ENCODE measurements at regions not wholly inside any gene's neighbourhood (a gene's known extent, or its start where the extent isn't known, plus 50 kb on each side); places are given as distances from the start of the nearest gene placed in this dataset.

GRCh38 chr9:88741335-88741734, 206.4 kb downstream of the NXNL2 start:
- DNase-seq (ENCODE audit: low spot score in 2 of 2) (no peak), ATAC-seq (ENCODE audit: low read depth) (no peak)
- no peak overlapping the region for H3K4me3 Mint-ChIP-seq
- H3K9me3 Mint-ChIP-seq: no peaks in the 10 kb centered on the region
- no peaks in the 10 kb centered on the region for H3K4me1 Mint-ChIP-seq
- H3K36me3 Mint-ChIP-seq: no peaks in the 10 kb centered on the region
- no peak overlapping the region for H3K27ac Mint-ChIP-seq
- H3K27me3 Mint-ChIP-seq: peaks cover 3% of the 10 kb centered on the region

DNA sequence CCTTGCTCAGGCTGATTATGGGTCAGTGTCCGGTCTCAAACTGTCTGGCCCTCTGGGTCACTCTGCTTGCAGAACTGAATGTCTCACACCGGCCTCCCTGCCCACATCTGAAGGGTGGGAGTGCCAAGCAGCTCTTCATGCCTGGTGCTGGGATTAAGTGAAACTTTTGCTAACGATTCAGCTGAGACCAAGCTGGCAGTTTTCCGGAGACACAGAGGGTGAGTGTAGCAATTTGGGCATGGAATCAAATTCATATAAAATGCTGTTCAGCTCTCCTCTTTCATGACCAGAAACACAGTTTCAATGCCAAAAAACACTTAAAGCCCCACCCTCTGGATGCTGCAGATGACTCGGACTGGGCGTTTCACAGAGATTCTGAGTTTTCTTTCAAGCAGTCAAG, 207.5 kb downstream of the NXNL2 start:
- Mint-ChIP-seq H3K27ac (no peak overlapping the region), H3K36me3 (no peaks in the 10 kb centered on the region), H3K27me3 (peaks cover 3% of the 10 kb centered on the region), H3K4me1 (no peaks in the 10 kb centered on the region), H3K9me3 (no peaks in the 10 kb centered on the region), H3K4me3 (no peak overlapping the region)
- ATAC-seq (ENCODE audit: low read depth) (no peak), DNase-seq (ENCODE audit: low spot score in 2 of 2) (no peak)

- Mint-ChIP-seq H3K27ac (no peak overlapping the region), H3K36me3 (no peaks in the 10 kb centered on the region), H3K4me1 (no peaks in the 10 kb centered on the region), H3K4me3 (no peak overlapping the region), H3K27me3 (peaks cover 3% of the 10 kb centered on the region), H3K9me3 (no peaks in the 10 kb centered on the region)
- ATAC-seq (ENCODE audit: low read depth) (no peak), DNase-seq (ENCODE audit: low spot score in 2 of 2) (no peak)
Measured at GRCh38 chr9:88742905-88743304, 207.9 kb downstream of the NXNL2 start.

DNA sequence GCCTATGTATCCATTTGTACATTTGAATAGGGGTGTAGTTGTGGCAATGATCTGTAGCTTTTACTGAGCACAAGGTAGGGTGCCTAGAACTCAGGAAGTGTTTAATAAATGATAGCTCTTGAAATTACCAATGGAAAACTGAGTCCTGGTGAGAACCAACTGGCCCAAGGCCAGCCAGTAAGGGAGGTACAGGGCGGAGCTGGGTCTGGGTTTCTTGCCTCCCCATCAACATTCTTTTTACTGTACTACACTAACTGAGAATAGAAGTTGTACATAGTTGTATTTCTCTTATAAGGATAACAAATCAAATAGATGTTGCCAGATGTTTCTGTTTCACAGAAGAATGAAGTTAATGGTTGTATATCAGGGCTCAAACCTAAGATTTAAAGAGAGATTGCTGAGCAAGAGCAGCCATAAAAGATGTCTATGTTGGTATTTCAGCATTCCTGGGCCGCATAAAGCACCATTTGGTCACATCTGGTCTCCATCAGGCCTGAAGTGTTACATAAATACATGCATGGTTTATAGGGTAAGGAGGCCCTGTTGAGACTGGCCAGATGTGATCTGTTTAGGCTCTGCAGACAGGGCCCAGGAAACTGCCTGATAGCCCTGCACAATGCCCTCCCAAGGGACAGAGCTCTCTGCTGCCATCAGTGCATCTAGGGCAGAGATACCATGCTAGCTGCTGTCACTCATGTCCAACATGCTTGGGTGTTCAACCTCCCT, 210.5 kb downstream of the NXNL2 start:
- no peak for ATAC-seq (ENCODE audit: low read depth)
- H3K4me3 Mint-ChIP-seq: no peak overlapping the region
- no peaks in the 10 kb centered on the region for H3K4me1 Mint-ChIP-seq
- H3K27ac Mint-ChIP-seq: no peak overlapping the region
- no peaks in the 10 kb centered on the region for H3K9me3 Mint-ChIP-seq
- H3K36me3 Mint-ChIP-seq: no peaks in the 10 kb centered on the region
- H3K27me3 Mint-ChIP-seq: peaks cover 3% of the 10 kb centered on the region
- no peak for DNase-seq (ENCODE audit: low spot score in 2 of 2)

DNA sequence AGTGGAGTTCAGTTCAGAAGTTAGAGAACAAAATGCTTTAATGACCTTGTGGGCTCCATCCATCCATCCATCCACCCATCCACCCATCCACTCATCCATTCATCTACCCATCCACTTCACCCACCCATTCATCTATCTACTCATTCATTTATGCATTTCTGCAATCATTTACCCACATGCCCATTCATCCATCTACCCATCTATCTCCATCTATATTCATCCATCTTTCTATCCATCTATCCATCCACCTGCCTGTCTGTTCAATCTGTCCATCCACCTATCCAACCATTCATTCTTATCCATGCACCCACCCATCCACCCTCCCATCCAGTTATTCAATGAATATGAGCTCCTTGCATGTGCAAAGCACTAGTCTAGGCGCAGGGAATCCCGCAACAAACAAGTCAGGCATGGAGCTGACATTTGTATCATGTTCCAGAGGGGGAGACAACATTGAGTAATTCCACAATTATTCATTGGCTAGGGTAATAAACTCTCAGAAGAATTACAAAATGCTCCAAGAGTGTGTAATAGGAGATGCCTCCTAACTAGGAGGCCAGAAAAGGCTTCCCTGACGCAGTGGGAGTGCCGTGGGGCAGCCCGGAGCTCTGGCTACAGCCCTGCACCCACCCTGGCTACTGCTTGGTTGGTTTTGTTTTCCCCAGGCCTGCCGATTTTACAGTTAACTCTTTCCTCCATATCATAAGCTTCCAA, 211.2 kb downstream of the NXNL2 start:
- no peaks in the 10 kb centered on the region for H3K9me3 Mint-ChIP-seq
- no peak for ATAC-seq (ENCODE audit: low read depth)
- H3K4me1 Mint-ChIP-seq: no peaks in the 10 kb centered on the region
- H3K4me3 Mint-ChIP-seq: no peak overlapping the region
- H3K27me3 Mint-ChIP-seq: peaks cover 3% of the 10 kb centered on the region
- DNase-seq (ENCODE audit: low spot score in 2 of 2): no peak
- H3K36me3 Mint-ChIP-seq: no peaks in the 10 kb centered on the region
- no peak overlapping the region for H3K27ac Mint-ChIP-seq

- no peak for ATAC-seq (ENCODE audit: low read depth)
Measured at GRCh38 chr9:88746743-88747398, 211.9 kb downstream of the NXNL2 start.

DNA sequence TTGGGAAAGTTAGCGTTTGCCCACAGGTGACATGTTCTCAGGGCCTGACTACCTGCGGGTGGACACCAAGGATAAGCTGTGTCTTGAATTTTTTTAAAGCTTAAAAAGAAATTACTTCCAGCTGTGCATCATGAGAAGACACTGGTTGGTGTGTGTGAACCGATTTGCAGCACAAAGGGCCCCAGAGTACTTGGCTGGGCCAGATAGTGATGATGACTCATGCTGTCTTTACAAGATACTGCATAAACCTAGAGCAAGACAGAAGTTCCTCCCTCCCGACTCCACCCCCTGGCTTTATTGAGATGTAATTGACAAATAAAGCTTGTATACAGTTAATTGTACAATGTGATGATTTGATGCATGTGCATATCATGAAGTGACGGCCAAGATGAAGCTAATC, 212.8 kb downstream of the NXNL2 start:
- peaks cover 2% of the 10 kb centered on the region for H3K36me3 Mint-ChIP-seq
- H3K4me1 Mint-ChIP-seq: no peaks in the 10 kb centered on the region
- H3K27me3 Mint-ChIP-seq: peaks cover 7% of the 10 kb centered on the region
- no peak overlapping the region for H3K4me3 Mint-ChIP-seq
- DNase-seq (ENCODE audit: low spot score in 2 of 2) (no peak), ATAC-seq (ENCODE audit: low read depth) (no peak)
- peaks cover 2% of the 10 kb centered on the region for H3K9me3 Mint-ChIP-seq
- H3K27ac Mint-ChIP-seq: no peak overlapping the region

More at GRCh38 chr9:88746743-88747398, 211.9 kb downstream of the NXNL2 start:
- no peaks in the 10 kb centered on the region for H3K4me1 Mint-ChIP-seq
- peaks cover 3% of the 10 kb centered on the region for H3K27me3 Mint-ChIP-seq
- H3K9me3 Mint-ChIP-seq: no peaks in the 10 kb centered on the region
- no peak overlapping the region for H3K4me3 Mint-ChIP-seq
- no peak for DNase-seq (ENCODE audit: low spot score in 2 of 2)
- no peaks in the 10 kb centered on the region for H3K36me3 Mint-ChIP-seq
- H3K27ac Mint-ChIP-seq: no peak overlapping the region

DNA sequence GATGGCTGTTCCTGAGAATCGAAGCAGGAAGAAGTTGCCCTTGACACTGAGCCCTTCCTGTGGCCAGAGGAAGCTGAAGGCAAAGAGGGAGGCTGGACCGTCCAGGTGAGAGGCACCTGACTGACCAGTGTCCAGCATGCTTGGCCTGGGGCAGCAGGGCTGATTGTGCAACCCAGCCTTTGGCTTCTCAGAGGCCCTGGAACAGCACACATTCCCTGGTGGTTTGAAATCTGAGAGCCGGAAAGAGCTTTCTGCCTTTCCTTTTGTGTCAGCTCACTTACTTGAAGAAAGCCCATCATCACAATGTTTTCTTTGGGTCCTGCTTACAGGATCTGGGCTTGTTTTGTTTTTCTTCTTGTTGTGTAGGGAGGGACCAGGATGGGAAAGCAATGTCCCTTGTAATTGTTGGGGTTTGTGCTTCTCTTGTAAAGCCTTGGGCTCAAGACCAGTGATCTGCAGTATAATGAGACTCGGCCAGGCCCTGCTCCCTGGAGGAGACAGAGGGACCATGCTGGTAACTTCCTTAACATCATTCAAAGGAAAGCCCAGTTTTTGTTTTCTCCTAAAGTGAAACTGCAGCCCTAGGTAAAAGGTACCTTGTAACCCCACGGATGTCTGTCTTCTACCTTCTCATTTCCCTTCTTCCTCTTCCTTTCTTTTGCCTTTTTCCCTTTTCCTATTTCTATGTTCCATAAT, 213.7 kb downstream of the NXNL2 start:
- no peaks in the 10 kb centered on the region for H3K4me1 Mint-ChIP-seq
- H3K9me3 Mint-ChIP-seq: peaks cover 2% of the 10 kb centered on the region
- no peak overlapping the region for H3K27ac Mint-ChIP-seq
- DNase-seq (ENCODE audit: low spot score in 2 of 2) (no peak), ATAC-seq (ENCODE audit: low read depth) (no peak)
- H3K4me3 Mint-ChIP-seq: no peak overlapping the region
- H3K36me3 Mint-ChIP-seq: peaks cover 2% of the 10 kb centered on the region
- peaks cover 7% of the 10 kb centered on the region for H3K27me3 Mint-ChIP-seq

DNA sequence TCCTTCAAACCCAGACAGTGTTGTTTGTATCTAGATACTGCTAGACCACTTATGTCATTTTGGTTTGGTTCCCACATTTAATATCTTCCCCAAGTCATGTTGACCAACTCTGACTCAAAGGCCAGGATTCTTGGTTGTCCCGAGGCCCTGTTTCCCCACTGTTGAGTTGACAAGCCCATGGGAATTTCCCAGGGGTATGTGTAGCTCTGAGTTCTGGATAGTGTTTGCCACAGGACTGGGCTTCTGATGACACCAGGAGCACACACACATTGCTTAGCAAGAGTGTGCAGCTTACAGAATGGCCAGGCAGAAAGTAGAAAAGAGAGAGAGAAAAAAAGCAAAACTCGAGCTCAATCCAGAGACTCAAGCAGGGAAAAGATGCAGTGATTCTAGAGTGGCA, 214.4 kb downstream of the NXNL2 start:
- peaks cover 2% of the 10 kb centered on the region for H3K9me3 Mint-ChIP-seq
- H3K4me3 Mint-ChIP-seq: no peak overlapping the region
- H3K27me3 Mint-ChIP-seq: peaks cover 7% of the 10 kb centered on the region
- H3K36me3 Mint-ChIP-seq: peaks cover 2% of the 10 kb centered on the region
- ATAC-seq (ENCODE audit: low read depth): no peak
- no peak for DNase-seq (ENCODE audit: low spot score in 2 of 2)
- H3K27ac Mint-ChIP-seq: no peak overlapping the region
- no peaks in the 10 kb centered on the region for H3K4me1 Mint-ChIP-seq

DNA sequence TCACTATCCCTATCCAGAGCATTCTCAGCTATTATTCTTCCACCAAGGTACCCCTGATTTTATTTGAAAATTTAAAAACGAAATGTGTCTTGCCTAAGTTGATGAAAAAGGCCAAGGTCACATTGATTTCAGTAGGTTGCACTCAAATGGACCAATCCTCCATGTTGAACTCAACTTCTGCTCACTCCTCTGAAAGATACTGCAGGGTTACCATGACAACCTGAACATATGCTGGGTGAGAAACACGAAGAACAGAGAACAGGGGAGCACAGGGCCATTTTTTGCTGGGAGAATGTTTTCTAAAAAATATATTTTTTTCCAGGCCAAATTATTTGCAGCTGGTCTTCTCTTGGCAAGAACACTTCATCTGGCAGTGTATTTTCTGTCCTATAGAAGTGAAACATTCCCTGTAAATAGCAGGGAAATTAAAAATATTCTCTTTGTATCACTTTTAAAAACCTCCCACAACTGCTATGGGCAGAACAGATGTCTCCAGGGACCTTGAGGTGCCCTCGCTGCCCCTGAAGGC, 215.9 kb downstream of the NXNL2 start:
- ATAC-seq (ENCODE audit: low read depth) (no peak), DNase-seq (ENCODE audit: low spot score in 2 of 2) (no peak)
- Mint-ChIP-seq H3K27me3 (peaks cover 6% of the 10 kb centered on the region), H3K27ac (no peak overlapping the region), H3K4me3 (no peak overlapping the region), H3K9me3 (peaks cover 2% of the 10 kb centered on the region), H3K4me1 (no peaks in the 10 kb centered on the region), H3K36me3 (peaks cover 2% of the 10 kb centered on the region)

- Mint-ChIP-seq H3K27me3 (peaks cover 4% of the 10 kb centered on the region), H3K4me3 (no peak overlapping the region), H3K27ac (no peak overlapping the region), H3K36me3 (peaks cover 2% of the 10 kb centered on the region), H3K9me3 (peaks cover 2% of the 10 kb centered on the region), H3K4me1 (no peaks in the 10 kb centered on the region)
- DNase-seq (ENCODE audit: low spot score in 2 of 2) (no peak), ATAC-seq (ENCODE audit: low read depth) (no peak)
Measured at GRCh38 chr9:88751781-88752180, 216.8 kb downstream of the NXNL2 start.

DNA sequence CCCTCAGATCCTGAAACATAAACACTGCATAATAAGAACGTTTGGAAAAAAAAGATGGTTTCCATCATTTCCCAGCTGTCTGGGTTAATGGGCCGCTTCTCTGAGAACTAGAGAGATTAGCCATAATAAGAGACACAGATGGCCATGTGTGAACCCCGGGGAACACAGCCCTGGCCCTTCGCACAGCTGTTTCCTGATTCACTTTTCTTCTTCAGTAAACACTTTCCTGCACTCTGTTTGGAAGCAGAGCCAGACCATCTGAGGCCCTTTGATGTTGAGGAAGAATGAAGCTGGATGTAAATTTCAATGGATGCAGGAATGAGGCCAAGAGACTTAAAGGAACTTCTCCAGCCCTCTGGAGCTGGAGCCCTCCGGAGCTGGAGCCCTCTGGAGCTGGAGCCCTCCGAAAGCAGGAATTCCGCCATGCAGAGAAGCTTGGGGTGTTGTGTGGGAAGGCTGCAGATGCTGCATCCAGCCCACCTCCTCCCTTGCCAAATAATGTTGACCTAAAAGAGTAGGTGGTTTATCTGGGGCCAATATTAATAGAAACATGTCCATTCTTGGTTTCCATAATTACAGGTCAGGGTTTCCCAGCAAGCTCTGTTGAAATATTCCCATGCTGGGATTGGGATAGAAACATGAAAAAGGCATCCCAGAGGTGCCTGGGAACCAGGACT, 218.9 kb downstream of the NXNL2 start:
- peaks cover 5% of the 10 kb centered on the region for H3K27me3 Mint-ChIP-seq
- peaks cover 2% of the 10 kb centered on the region for H3K9me3 Mint-ChIP-seq
- DNase-seq (ENCODE audit: low spot score in 2 of 2) (no peak), ATAC-seq (ENCODE audit: low read depth) (no peak)
- peaks cover 2% of the 10 kb centered on the region for H3K36me3 Mint-ChIP-seq
- H3K4me3 Mint-ChIP-seq: no peak overlapping the region
- H3K27ac Mint-ChIP-seq: no peak overlapping the region
- no peaks in the 10 kb centered on the region for H3K4me1 Mint-ChIP-seq

DNA sequence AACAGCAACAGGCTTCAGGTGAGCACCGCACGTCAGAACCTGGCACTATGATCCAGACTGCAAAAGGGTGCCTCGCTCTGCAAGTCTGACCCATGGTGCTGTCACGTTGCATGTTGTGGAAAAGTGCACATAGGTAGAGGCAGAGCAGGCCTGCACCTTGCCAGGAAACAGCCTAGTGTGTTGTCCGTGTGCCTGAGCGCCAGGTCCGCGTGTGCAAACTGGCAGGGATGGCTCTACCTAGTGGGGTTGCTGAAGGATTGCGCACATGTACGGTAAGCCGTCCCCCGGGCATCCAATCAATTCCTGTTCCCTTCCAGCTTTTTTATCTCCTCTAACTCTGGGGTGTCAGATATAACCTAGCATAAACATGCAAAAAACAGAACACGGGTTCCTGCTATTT, 219.5 kb downstream of the NXNL2 start:
- no peak overlapping the region for H3K4me3 Mint-ChIP-seq
- ATAC-seq (ENCODE audit: low read depth) (no peak), DNase-seq (ENCODE audit: low spot score in 2 of 2) (no peak)
- no peaks in the 10 kb centered on the region for H3K4me1 Mint-ChIP-seq
- H3K27ac Mint-ChIP-seq: no peak overlapping the region
- H3K36me3 Mint-ChIP-seq: peaks cover 2% of the 10 kb centered on the region
- H3K9me3 Mint-ChIP-seq: peaks cover 2% of the 10 kb centered on the region
- H3K27me3 Mint-ChIP-seq: peaks cover 5% of the 10 kb centered on the region
